A673 (cell line): ENCODE measurements at regions not wholly inside any gene's neighbourhood (a gene's known extent, or its start where the extent isn't known, plus 50 kb on each side); places are given as distances from the start of the nearest gene placed in this dataset.

Experiments
- BruUV-seq: library from RNA; stranded (reverse); fragments of 400-500 nt; replicated peaks from 2 replicates; lab custom pipeline; 2021; lab: Mats Ljungman, UMichigan
- CTCF ChIA-PET: fragments of 300-600 bp; sonication (Branson Sonifier 250); formaldehyde crosslinking; loops from one replicate; lab custom pipeline; 2022; ENCODE audit warnings: antibody characterized with exemption; lab: Charles Lee
- POLR2A ChIA-PET: fragments of 300-600 bp; sonication (Branson Sonifier 250); formaldehyde crosslinking; loops from one replicate; lab custom pipeline; 2022; ENCODE audit warnings: antibody characterized with exemption; ENCODE audit not compliant: low non-redundant PET; lab: Charles Lee
- DNase-seq: peaks from one replicate; pipeline ENCODE4 v3.0.0-alpha.2; 2015; ENCODE audit warnings: low spot score
- H3K27ac ChIP-seq: fragments of 200-600 bp; sonication (generic); 2 replicates; pipeline ENCODE4 v1.5.1; 2016; ENCODE audit warnings: mixed run types, low read depth, mild to moderate bottlenecking, mixed read lengths, antibody characterized with exemption, low read length; ENCODE audit not compliant: poor library complexity, severe bottlenecking
- H3K27me3 ChIP-seq: fragments of 200-600 bp; sonication (generic); replicated peaks from 2 replicates; pipeline ENCODE4 v1.6.1; 2017; ENCODE audit warnings: mixed run types, low read depth, mild to moderate bottlenecking, mixed read lengths, antibody characterized with exemption, low read length; ENCODE audit not compliant: insufficient read depth, poor library complexity
- H3K36me3 ChIP-seq: fragments of 200-600 bp; sonication (generic); 2 replicates; pipeline ENCODE4 v1.6.1; 2016; ENCODE audit warnings: mixed run types, mild to moderate bottlenecking, mixed read lengths, antibody characterized with exemption, low read length; ENCODE audit not compliant: insufficient read depth, poor library complexity, severe bottlenecking
- H3K4me1 ChIP-seq: fragments of 200-600 bp; sonication (generic); 2 replicates; pipeline ENCODE4 v1.6.1; 2017; ENCODE audit warnings: mixed run types, mild to moderate bottlenecking, mixed read lengths, antibody characterized with exemption, low read length; ENCODE audit not compliant: insufficient read depth, poor library complexity, severe bottlenecking
- H3K4me3 ChIP-seq: fragments of 200-600 bp; sonication (generic); 2 replicates; pipeline ENCODE4 v1.5.1; 2016; ENCODE audit warnings: low read depth, mixed run types, mild to moderate bottlenecking, mixed read lengths, low read length; ENCODE audit not compliant: poor library complexity, severe bottlenecking
- H3K9me3 ChIP-seq: fragments of 200-600 bp; sonication (generic); 2 replicates; pipeline ENCODE4 v1.6.1; 2016; ENCODE audit warnings: mixed run types, low read depth, mild to moderate bottlenecking, mixed read lengths, antibody characterized with exemption, low read length; ENCODE audit not compliant: poor library complexity, severe bottlenecking
- EZH2 ChIP-seq: fragments of 200-600 bp; sonication (generic); IDR thresholded peaks from 2 replicates; pipeline ENCODE4 v1.6.1; 2017; ENCODE audit warnings: borderline replicate concordance, low read depth, mild to moderate bottlenecking, mixed read lengths, antibody characterized with exemption, low read length; ENCODE audit not compliant: poor library complexity, severe bottlenecking
- intact Hi-C: fragments of 100-400 bp; cut with micrococcal nuclease; formaldehyde crosslinking; loops from one replicate; pipeline ENCODE4 v1.10.0; 2022; ENCODE audit not compliant: unreplicated experiment
- TF ChIP-seq, protein P1 (sequence below): fragments of 300-800, 200-600 bp; sonication (generic); conservative IDR thresholded peaks from 2 replicates; pipeline ENCODE4 v1.5.1; 2017; ENCODE audit warnings: low read depth, mild to moderate bottlenecking, antibody characterized with exemption, low read length, moderate library complexity, mixed read lengths

- Histone ChIP-seq H3K4me1 (no peaks in the 10 kb centered on the region), H3K27ac (no peak overlapping the region), H3K4me3 (no peak overlapping the region), H3K27me3 (no peaks in the 10 kb centered on the region), H3K9me3 (no peaks in the 10 kb centered on the region), H3K36me3 (no peaks in the 10 kb centered on the region)
- intact Hi-C loops, result no loop called here
- ChIA-PET POLR2A (no interaction called here), CTCF (no interaction called here)
- BruUV-seq, result no TSS peak
- no peak for TF ChIP-seq EZH2
- TF ChIP-seq, protein P1, sequence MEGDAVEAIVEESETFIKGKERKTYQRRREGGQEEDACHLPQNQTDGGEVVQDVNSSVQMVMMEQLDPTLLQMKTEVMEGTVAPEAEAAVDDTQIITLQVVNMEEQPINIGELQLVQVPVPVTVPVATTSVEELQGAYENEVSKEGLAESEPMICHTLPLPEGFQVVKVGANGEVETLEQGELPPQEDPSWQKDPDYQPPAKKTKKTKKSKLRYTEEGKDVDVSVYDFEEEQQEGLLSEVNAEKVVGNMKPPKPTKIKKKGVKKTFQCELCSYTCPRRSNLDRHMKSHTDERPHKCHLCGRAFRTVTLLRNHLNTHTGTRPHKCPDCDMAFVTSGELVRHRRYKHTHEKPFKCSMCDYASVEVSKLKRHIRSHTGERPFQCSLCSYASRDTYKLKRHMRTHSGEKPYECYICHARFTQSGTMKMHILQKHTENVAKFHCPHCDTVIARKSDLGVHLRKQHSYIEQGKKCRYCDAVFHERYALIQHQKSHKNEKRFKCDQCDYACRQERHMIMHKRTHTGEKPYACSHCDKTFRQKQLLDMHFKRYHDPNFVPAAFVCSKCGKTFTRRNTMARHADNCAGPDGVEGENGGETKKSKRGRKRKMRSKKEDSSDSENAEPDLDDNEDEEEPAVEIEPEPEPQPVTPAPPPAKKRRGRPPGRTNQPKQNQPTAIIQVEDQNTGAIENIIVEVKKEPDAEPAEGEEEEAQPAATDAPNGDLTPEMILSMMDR, result no peak
- no peak for DNase-seq
These were observed 152.4 kb downstream of the BMP2 start for GRCh38 chr20:6919792-6920468.

DNA sequence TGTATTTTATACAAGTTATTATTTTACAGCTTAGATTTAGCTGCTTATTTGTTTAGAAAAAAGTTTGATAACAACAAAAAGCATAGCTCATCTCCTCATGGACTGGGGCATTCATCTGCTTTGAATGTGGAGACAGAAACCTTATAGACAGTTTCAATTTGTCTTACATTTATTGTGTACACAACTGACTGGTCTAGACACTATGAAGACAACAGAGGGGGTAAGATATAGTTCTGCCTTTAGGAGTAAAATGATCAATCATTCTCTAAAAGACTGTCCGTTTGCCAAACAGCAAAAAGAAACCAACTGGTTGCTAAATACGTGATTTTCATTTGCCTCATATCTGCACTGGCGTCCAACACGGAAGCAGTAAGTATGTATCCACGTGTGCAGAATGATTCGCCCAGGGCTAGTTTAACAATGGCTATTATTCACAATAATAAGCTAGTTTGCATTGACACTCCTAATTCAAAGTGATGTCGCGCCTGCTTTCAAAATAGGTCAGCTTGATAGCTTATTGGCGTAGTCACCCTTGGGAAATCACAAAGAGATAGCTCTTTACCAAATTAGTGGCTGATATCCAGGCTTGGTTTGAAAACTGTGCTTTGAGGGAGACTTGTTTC is 153.6 kb downstream of the BMP2 start:
- POLR2A ChIA-PET, result no interaction called here
- Histone ChIP-seq H3K36me3 (no peaks in the 10 kb centered on the region), H3K4me1 (no peaks in the 10 kb centered on the region), H3K9me3 (no peaks in the 10 kb centered on the region), H3K27me3 (no peaks in the 10 kb centered on the region), H3K27ac (no peak overlapping the region), H3K4me3 (no peak overlapping the region)
- no peak for DNase-seq
- intact Hi-C loops, result no loop called here
- TF ChIP-seq, protein P1, result no peak
- no peak for TF ChIP-seq EZH2
- CTCF ChIA-PET, result no interaction called here
- no TSS peak for BruUV-seq

- intact Hi-C loops, result no loop called here
- no peak for DNase-seq
- no peaks in the 10 kb centered on the region for H3K36me3 ChIP-seq
- H3K4me1 ChIP-seq, result no peaks in the 10 kb centered on the region
- POLR2A ChIA-PET, result no interaction called here
- no peaks in the 10 kb centered on the region for H3K9me3 ChIP-seq
- TF ChIP-seq, protein P1, result no peak
- TF ChIP-seq EZH2, result no peak
- BruUV-seq, result no TSS peak
- H3K4me3 ChIP-seq, result no peak overlapping the region
- H3K27me3 ChIP-seq, result no peaks in the 10 kb centered on the region
- H3K27ac ChIP-seq, result no peak overlapping the region
- CTCF ChIA-PET, result no interaction called here
These were observed 154.4 kb downstream of the BMP2 start for GRCh38 chr20:6921717-6922386.
